Hematopoietic multipotent progenitor cell treated with erythropoietin and hydrocortisone succinate and interleukin-3 and kit ligand, for 8 days (in vitro differentiated cells): ENCODE measurements at regions not wholly inside any gene's neighbourhood (a gene's known extent, or its start where the extent isn't known, plus 50 kb on each side); places are given as distances from the start of the nearest gene placed in this dataset.

Experiments
- DNase-seq: peaks from one replicate; pipeline ENCODE4 v3.0.0-alpha.2; 2015

- DNase-seq, result no peak
These were observed 170.9 kb downstream of the DUSP6 start for GRCh38 chr12:89181271-89181920.

GRCh38 chr12:89180496-89180895, 171.8 kb downstream of the DUSP6 start:
- no peak for DNase-seq

GRCh38 chr12:89179983-89180382, 172.3 kb downstream of the DUSP6 start:
- DNase-seq, result peak; percentile 21

GRCh38 chr12:89179245-89179644, 173.1 kb downstream of the DUSP6 start:
- DNase-seq, result no peak

- no peak for DNase-seq
These were observed 174.4 kb downstream of the DUSP6 start for GRCh38 chr12:89177802-89178395.

GRCh38 chr12:89176676-89177075, 175.6 kb downstream of the DUSP6 start:
- no peak for DNase-seq

- DNase-seq, result no peak
These were observed 178.6 kb downstream of the DUSP6 start for GRCh38 chr12:89173678-89174077.

GRCh38 chr12:89173096-89173495, 179.2 kb downstream of the DUSP6 start:
- no peak for DNase-seq

- no peak for DNase-seq
These were observed 180.1 kb downstream of the DUSP6 start for GRCh38 chr12:89172224-89172623.

- no peak for DNase-seq
These were observed 183.0 kb downstream of the DUSP6 start for GRCh38 chr12:89169321-89169720.

- DNase-seq, result no peak
These were observed 184.3 kb downstream of the DUSP6 start for GRCh38 chr12:89167986-89168385.

- peak; percentile 35 for DNase-seq
These were observed 185.8 kb downstream of the DUSP6 start for GRCh38 chr12:89166525-89166934.

- no peak for DNase-seq
These were observed 186.2 kb downstream of the DUSP6 start for GRCh38 chr12:89166121-89166520.

GRCh38 chr12:89165703-89166102, 186.6 kb downstream of the DUSP6 start:
- no peak for DNase-seq

GRCh38 chr12:89163918-89164317, 188.4 kb downstream of the DUSP6 start:
- DNase-seq, result no peak

- peak; percentile 46 for DNase-seq
These were observed 189.6 kb downstream of the DUSP6 start for GRCh38 chr12:89162589-89163261.

- DNase-seq, result no peak
These were observed 190.7 kb downstream of the DUSP6 start for GRCh38 chr12:89161557-89161956.

GRCh38 chr12:89160716-89161123, 191.6 kb downstream of the DUSP6 start:
- no peak for DNase-seq

GRCh38 chr12:89157413-89157812, 194.9 kb downstream of the DUSP6 start:
- DNase-seq, result no peak

GRCh38 chr12:89156862-89157262, 195.4 kb downstream of the DUSP6 start:
- no peak for DNase-seq

GRCh38 chr12:89156340-89156739, 196.0 kb downstream of the DUSP6 start:
- DNase-seq, result no peak

GRCh38 chr12:89155826-89156225, 196.5 kb downstream of the DUSP6 start:
- DNase-seq, result no peak

- DNase-seq, result peak; percentile 53
These were observed 197.4 kb downstream of the DUSP6 start for GRCh38 chr12:89154743-89155499.

- no peak for DNase-seq
These were observed 199.0 kb downstream of the DUSP6 start for GRCh38 chr12:89153341-89153740.
